ENCODE measurements at regions not wholly inside any gene's neighbourhood (a gene's known extent, or its start where the extent isn't known, plus 50 kb on each side); places are given as distances from the start of the nearest gene placed in this dataset.

DNA sequence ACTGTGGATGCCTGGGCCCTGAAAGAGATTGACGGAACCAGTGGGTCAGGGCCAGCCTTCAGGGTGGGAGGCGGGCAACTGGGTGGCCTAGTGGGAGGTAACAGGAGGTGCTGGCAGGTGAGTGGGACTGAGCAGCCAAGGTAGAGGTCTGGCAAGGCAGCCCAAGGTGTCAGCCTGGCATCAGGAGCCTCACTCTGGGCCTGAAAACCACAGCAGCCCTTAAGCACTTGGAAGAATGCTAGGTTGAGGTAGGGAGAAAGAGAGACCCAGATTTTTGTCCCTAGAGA is 315.8 kb upstream of the PRICKLE1 start:
- Histone ChIP-seq H4K20me1 (ENCODE audit: insufficient read depth, low read length, poor library complexity, severe bottlenecking) (no peaks in the 10 kb centered on the region), H2AFZ (ENCODE audit: low read length) (no peak overlapping the region), H3K4me3 (ENCODE audit: low read length, poor library complexity, severe bottlenecking) (no peak overlapping the region), H3K79me2 (ENCODE audit: insufficient read depth, low read length) (no peaks in the 10 kb centered on the region), H3F3A (ENCODE audit: low read depth) (no peaks in the 10 kb centered on the region), H3K4me1 (ENCODE audit: insufficient read depth, low read length, poor library complexity, severe bottlenecking) (no peaks in the 10 kb centered on the region), H3K4me2 (ENCODE audit: low read depth, low read length, poor library complexity, severe bottlenecking) (no peak overlapping the region), H3K9ac (ENCODE audit: low read depth, low read length, poor library complexity, severe bottlenecking) (no peak overlapping the region), H3K9me3 (ENCODE audit: insufficient read depth, low read depth, low read length) (no peaks in the 10 kb centered on the region; the same call in 1 of the 2 replicates), H3K27me3 (ENCODE audit: insufficient read depth, low read length, poor library complexity, severe bottlenecking) (no peaks in the 10 kb centered on the region), H3K36me3 (ENCODE audit: insufficient read depth, low read length) (no peaks in the 10 kb centered on the region), H3K9me2 (replicated peaks; ENCODE audit: low read depth, low read length) (no peaks in the 10 kb centered on the region)
- TF ChIP-seq EZH2phosphoT487 (IDR thresholded peaks at IDR 0.05; ENCODE audit: borderline replicate concordance) (no peak), CTCF (conservative IDR thresholded peaks at IDR 0.05; ENCODE audit: low read length) (no peak)

GRCh38 chr12:42904683-42905418 is 315.3 kb upstream of the PRICKLE1 start:
- H3K4me1 ChIP-seq (ENCODE audit: insufficient read depth, low read length, poor library complexity, severe bottlenecking), result no peaks in the 10 kb centered on the region
- no peaks in the 10 kb centered on the region; the same call in 1 of the 2 replicates for H3K9me3 ChIP-seq (ENCODE audit: insufficient read depth, low read depth, low read length)
- H4K20me1 ChIP-seq (ENCODE audit: insufficient read depth, low read length, poor library complexity, severe bottlenecking), result no peaks in the 10 kb centered on the region
- no peaks in the 10 kb centered on the region for H3K36me3 ChIP-seq (ENCODE audit: insufficient read depth, low read length)
- no peaks in the 10 kb centered on the region for H3F3A ChIP-seq (ENCODE audit: low read depth)
- H3K9me2 ChIP-seq (replicated peaks; ENCODE audit: low read depth, low read length), result no peaks in the 10 kb centered on the region
- no peak overlapping the region for H3K4me2 ChIP-seq (ENCODE audit: low read depth, low read length, poor library complexity, severe bottlenecking)
- no peaks in the 10 kb centered on the region for H3K79me2 ChIP-seq (ENCODE audit: insufficient read depth, low read length)
- H3K9ac ChIP-seq (ENCODE audit: low read depth, low read length, poor library complexity, severe bottlenecking), result no peak overlapping the region
- no peak for TF ChIP-seq EZH2phosphoT487 (IDR thresholded peaks at IDR 0.05; ENCODE audit: borderline replicate concordance)
- TF ChIP-seq CTCF (conservative IDR thresholded peaks at IDR 0.05; ENCODE audit: low read length), result no peak
- H2AFZ ChIP-seq (ENCODE audit: low read length), result no peak overlapping the region
- no peak overlapping the region for H3K4me3 ChIP-seq (ENCODE audit: low read length, poor library complexity, severe bottlenecking)
- H3K27me3 ChIP-seq (ENCODE audit: insufficient read depth, low read length, poor library complexity, severe bottlenecking), result no peaks in the 10 kb centered on the region

DNA sequence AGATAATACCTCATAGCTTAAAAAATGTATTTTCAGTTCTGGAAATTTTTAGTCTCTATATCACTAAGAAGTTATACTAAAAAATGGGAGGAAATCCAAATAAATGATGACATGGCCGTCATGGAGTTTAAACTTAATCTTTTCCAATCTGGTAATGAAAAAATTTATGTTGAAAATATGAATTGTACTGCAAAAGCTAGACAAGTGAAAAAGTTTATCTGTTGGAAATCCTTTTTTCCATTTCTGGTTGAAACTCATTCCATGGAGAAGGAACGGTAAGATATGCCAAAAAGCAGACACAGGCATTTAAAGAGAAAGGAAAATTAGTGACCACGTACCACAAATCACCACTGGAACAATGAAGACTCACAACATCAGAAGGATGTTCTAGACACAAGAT is 314.2 kb upstream of the PRICKLE1 start:
- Histone ChIP-seq H2AFZ (ENCODE audit: low read length) (no peak overlapping the region), H3K36me3 (ENCODE audit: insufficient read depth, low read length) (no peaks in the 10 kb centered on the region), H3F3A (ENCODE audit: low read depth) (no peaks in the 10 kb centered on the region), H3K9me3 (ENCODE audit: insufficient read depth, low read depth, low read length) (no peaks in the 10 kb centered on the region; the same call in 1 of the 2 replicates), H3K4me2 (ENCODE audit: low read depth, low read length, poor library complexity, severe bottlenecking) (no peak overlapping the region), H3K4me3 (ENCODE audit: low read length, poor library complexity, severe bottlenecking) (no peak overlapping the region), H3K9ac (ENCODE audit: low read depth, low read length, poor library complexity, severe bottlenecking) (no peak overlapping the region), H3K27me3 (ENCODE audit: insufficient read depth, low read length, poor library complexity, severe bottlenecking) (no peaks in the 10 kb centered on the region), H3K9me2 (replicated peaks; ENCODE audit: low read depth, low read length) (no peaks in the 10 kb centered on the region), H3K4me1 (ENCODE audit: insufficient read depth, low read length, poor library complexity, severe bottlenecking) (no peaks in the 10 kb centered on the region), H4K20me1 (ENCODE audit: insufficient read depth, low read length, poor library complexity, severe bottlenecking) (no peaks in the 10 kb centered on the region), H3K79me2 (ENCODE audit: insufficient read depth, low read length) (no peaks in the 10 kb centered on the region)
- no peak for TF ChIP-seq EZH2phosphoT487 (IDR thresholded peaks at IDR 0.05; ENCODE audit: borderline replicate concordance)
- no peak for TF ChIP-seq CTCF (conservative IDR thresholded peaks at IDR 0.05; ENCODE audit: low read length)
